NT2/D1 (cell line): ENCODE measurements at regions not wholly inside any gene's neighbourhood (a gene's known extent, or its start where the extent isn't known, plus 50 kb on each side); places are given as distances from the start of the nearest gene placed in this dataset.

Experiments used
- SUZ12 ChIP-seq: IDR thresholded peaks from 2 replicates; pipeline ENCODE4 v1.6.1; 2011; ENCODE audit not compliant: insufficient read length, insufficient read depth; ENCODE audit errors: extremely low read depth
- YY1 ChIP-seq: IDR thresholded peaks from 2 replicates; pipeline ENCODE4 v1.6.1; 2011; ENCODE audit not compliant: insufficient read length, insufficient read depth
- ZNF274 ChIP-seq: IDR thresholded peaks from 2 replicates; pipeline ENCODE4 v1.6.1; 2011; ENCODE audit warnings: mild to moderate bottlenecking, low read depth, low read length

DNA sequence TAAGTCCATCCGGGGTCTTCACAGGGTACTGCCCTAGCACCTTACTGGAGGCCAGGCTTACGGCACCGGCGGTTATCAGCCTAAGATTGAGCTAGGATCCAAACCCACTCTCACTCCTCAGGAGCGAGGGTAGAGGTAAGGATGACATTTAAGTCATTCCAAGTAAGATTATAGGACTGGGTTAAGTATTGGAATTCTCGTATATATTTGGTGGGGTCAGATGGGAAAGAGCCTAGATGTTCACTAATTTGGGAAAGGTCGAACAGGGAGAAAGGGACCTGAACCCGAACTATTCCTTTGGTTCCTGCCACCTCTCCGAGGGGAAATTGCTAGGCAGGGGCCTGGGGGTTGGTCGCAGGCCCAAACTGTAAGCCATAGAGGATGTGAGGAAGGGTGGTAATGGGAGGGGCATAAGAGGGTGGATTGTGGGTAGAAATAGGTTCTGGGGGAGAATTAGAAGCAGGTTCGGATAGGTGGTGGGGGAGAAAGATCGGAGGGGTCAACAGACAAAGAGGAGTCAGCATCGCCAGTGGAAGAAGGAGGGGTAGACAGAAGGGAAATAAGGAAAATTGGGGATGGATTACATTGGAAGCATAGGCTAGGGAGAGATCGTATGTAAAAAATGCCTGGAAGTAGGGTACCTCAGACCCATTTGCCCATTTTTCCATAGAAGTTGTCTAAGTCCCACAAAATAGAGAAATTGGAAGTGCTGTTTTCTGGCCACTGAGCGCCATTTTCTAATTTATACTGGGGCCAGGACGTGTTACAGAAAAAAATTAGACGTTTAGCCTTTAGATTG lies 747.1 kb upstream of the ADGRB3 start:
- TF ChIP-seq YY1 = no peak
- TF ChIP-seq ZNF274 = no peak
- no peak for TF ChIP-seq SUZ12
